ENCODE measurements at regions not wholly inside any gene's neighbourhood (a gene's known extent, or its start where the extent isn't known, plus 50 kb on each side); places are given as distances from the start of the nearest gene placed in this dataset.
"Not testable (repeated sequence)": the region's sequence is repeated elsewhere in the genome, so short reads cannot be mapped to it uniquely, and the experiment has no call there.

GRCh38 chr1:168825820-168826219 is 96.8 kb upstream of the DPT start:
- no peak for DNase-seq (ENCODE audit: low read depth in 2 of 2)

GRCh38 chr1:168826269-168826668 is 97.3 kb upstream of the DPT start:
- no peak for DNase-seq (ENCODE audit: low read depth in 2 of 2)

- DNase-seq (ENCODE audit: low read depth in 2 of 2) = no peak
Measured at GRCh38 chr1:168827557-168827956, 98.6 kb upstream of the DPT start.

GRCh38 chr1:168829876-168830275 is 100.9 kb upstream of the DPT start:
- DNase-seq (ENCODE audit: low read depth in 2 of 2) = no peak

GRCh38 chr1:168830562-168830961 is 101.6 kb upstream of the DPT start:
- DNase-seq (ENCODE audit: low read depth in 2 of 2) = no peak

- DNase-seq (ENCODE audit: low read depth in 2 of 2) = no peak
Measured at GRCh38 chr1:168832661-168833060, 103.7 kb upstream of the DPT start.

GRCh38 chr1:168833362-168833761 is 104.4 kb upstream of the DPT start:
- no peak for DNase-seq (ENCODE audit: low read depth in 2 of 2)

- no peak for DNase-seq (ENCODE audit: low read depth in 2 of 2)
Measured at GRCh38 chr1:168833801-168834224, 104.8 kb upstream of the DPT start.

- DNase-seq (ENCODE audit: low read depth in 2 of 2) = no peak
Measured at GRCh38 chr1:168834225-168834872, 105.3 kb upstream of the DPT start.

GRCh38 chr1:168835176-168835575 is 106.2 kb upstream of the DPT start:
- DNase-seq (ENCODE audit: low read depth in 2 of 2) = no peak

GRCh38 chr1:168835791-168836190 is 106.8 kb upstream of the DPT start:
- no peak for DNase-seq (ENCODE audit: low read depth in 2 of 2)

GRCh38 chr1:168836469-168836868 is 107.5 kb upstream of the DPT start:
- DNase-seq (ENCODE audit: low read depth in 2 of 2) = no peak

GRCh38 chr1:168837230-168837629 is 108.2 kb upstream of the DPT start:
- DNase-seq (ENCODE audit: low read depth in 2 of 2) = not testable (repeated sequence)

GRCh38 chr1:168842306-168842705 is 113.3 kb upstream of the DPT start:
- DNase-seq (ENCODE audit: low read depth in 2 of 2) = no peak

- no peak for DNase-seq (ENCODE audit: low read depth in 2 of 2)
Measured at GRCh38 chr1:168842916-168843315, 113.9 kb upstream of the DPT start.

- no peak for DNase-seq (ENCODE audit: low read depth in 2 of 2)
Measured at GRCh38 chr1:168843401-168843800, 114.4 kb upstream of the DPT start.

GRCh38 chr1:168843950-168844349 is 114.9 kb upstream of the DPT start:
- no peak for DNase-seq (ENCODE audit: low read depth in 2 of 2)

- DNase-seq (ENCODE audit: low read depth in 2 of 2) = no peak
Measured at GRCh38 chr1:168845140-168845539, 116.1 kb upstream of the DPT start.

GRCh38 chr1:168848051-168848450 is 119.0 kb upstream of the DPT start:
- no peak for DNase-seq (ENCODE audit: low read depth in 2 of 2)

GRCh38 chr1:168861421-168862004 is 132.5 kb upstream of the DPT start:
- DNase-seq (ENCODE audit: low read depth in 2 of 2) = no peak

- no peak for DNase-seq (ENCODE audit: low read depth in 2 of 2)
Measured at GRCh38 chr1:168863772-168864171, 134.8 kb upstream of the DPT start.

- DNase-seq (ENCODE audit: low read depth in 2 of 2) = no peak
Measured at GRCh38 chr1:168864266-168864665, 135.3 kb upstream of the DPT start.

- no peak for DNase-seq (ENCODE audit: low read depth in 2 of 2)
Measured at GRCh38 chr1:168865850-168866620, 137.0 kb upstream of the DPT start.
